Testis (tissue), 2 donors: ENCODE measurements at regions not wholly inside any gene's neighbourhood (a gene's known extent, or its start where the extent isn't known, plus 50 kb on each side); places are given as distances from the start of the nearest gene placed in this dataset.

Experiments used
- CTCF ChIP-seq, 3 experiments: fragments of 450-650 bp in 2 of 3; fragments of 200-600 bp in 1 of 3; sonication (generic) in 1 of 3; IDR thresholded peaks; one replicate each; pipeline ENCODE4 v1.5.1; 2016 to 2019; ENCODE audit warnings: antibody characterized with exemption in 3 of 3, mild to moderate bottlenecking in 2 of 3, moderate library complexity in 1 of 3
- POLR2A ChIP-seq: fragments of 450-650 bp; IDR thresholded peaks from one replicate; pipeline ENCODE4 v1.6.1; 2017; ENCODE audit warnings: antibody characterized with exemption, mild to moderate bottlenecking, moderate library complexity

GRCh38 chr9:107832871-107833270, 343.3 kb upstream of the KLF4 start:
- TF ChIP-seq CTCF (IDR thresholded peaks at IDR 0.05) (no peak), POLR2A (no peak)
